ENCODE measurements at regions not wholly inside any gene's neighbourhood (a gene's known extent, or its start where the extent isn't known, plus 50 kb on each side); places are given as distances from the start of the nearest gene placed in this dataset.

GRCh38 chrX:87374324-87374723 is 143.3 kb upstream of the KLHL4 start:
- Histone ChIP-seq H3K4me3 (no peak overlapping the region), H3K27ac (no peak overlapping the region), H3K4me1 (no peaks in the 10 kb centered on the region), H3K27me3 (no peaks in the 10 kb centered on the region), H3K9me3 (no peaks in the 10 kb centered on the region), H3K36me3 (no peaks in the 10 kb centered on the region)
- DNase-seq, result no peak
- no peak for TF ChIP-seq POLR2AphosphoS5 (IDR thresholded peaks at IDR 0.05)
- no peak for TF ChIP-seq POLR2A (IDR thresholded peaks at IDR 0.05)
- intact Hi-C loops (cut with DNase I), result no loop called here

DNA sequence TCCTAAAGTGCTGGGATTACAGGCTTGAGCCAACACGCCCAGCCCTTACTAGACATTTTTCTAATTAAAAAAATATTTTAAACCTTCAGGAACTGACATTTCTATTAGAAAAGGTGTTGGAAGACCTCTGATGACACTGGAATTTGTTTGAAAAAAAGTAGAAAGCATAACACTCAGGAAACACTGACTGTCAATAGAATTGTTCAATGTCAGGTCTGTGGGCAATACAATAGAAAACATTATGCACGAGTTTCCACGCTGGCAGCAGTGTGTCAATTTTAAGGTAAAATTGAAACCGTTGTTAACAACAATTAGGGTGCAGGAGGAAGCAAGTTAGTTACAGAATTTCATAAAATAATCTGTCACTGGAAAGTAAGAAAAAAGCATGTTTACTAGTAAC is 140.7 kb upstream of the KLHL4 start:
- no peaks in the 10 kb centered on the region for H3K4me1 ChIP-seq
- intact Hi-C loops (cut with DNase I), result no loop called here
- H3K27me3 ChIP-seq, result no peaks in the 10 kb centered on the region
- no peak overlapping the region for H3K27ac ChIP-seq
- no peak for DNase-seq
- no peaks in the 10 kb centered on the region for H3K9me3 ChIP-seq
- H3K36me3 ChIP-seq, result no peaks in the 10 kb centered on the region
- WGBS, 2 donors, result 85 to 88% methylated on average over 4 of the region's 4 CpGs
- H3K4me3 ChIP-seq, result no peak overlapping the region
- TF ChIP-seq EP300 (IDR thresholded peaks at IDR 0.05) (no peak), POLR2AphosphoS5 (IDR thresholded peaks at IDR 0.05) (no peak), POLR2A (IDR thresholded peaks at IDR 0.05) (no peak)
- TF ChIP-seq, protein P1, sequence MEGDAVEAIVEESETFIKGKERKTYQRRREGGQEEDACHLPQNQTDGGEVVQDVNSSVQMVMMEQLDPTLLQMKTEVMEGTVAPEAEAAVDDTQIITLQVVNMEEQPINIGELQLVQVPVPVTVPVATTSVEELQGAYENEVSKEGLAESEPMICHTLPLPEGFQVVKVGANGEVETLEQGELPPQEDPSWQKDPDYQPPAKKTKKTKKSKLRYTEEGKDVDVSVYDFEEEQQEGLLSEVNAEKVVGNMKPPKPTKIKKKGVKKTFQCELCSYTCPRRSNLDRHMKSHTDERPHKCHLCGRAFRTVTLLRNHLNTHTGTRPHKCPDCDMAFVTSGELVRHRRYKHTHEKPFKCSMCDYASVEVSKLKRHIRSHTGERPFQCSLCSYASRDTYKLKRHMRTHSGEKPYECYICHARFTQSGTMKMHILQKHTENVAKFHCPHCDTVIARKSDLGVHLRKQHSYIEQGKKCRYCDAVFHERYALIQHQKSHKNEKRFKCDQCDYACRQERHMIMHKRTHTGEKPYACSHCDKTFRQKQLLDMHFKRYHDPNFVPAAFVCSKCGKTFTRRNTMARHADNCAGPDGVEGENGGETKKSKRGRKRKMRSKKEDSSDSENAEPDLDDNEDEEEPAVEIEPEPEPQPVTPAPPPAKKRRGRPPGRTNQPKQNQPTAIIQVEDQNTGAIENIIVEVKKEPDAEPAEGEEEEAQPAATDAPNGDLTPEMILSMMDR (IDR thresholded peaks at IDR 0.05), result no peak

- no peaks in the 10 kb centered on the region for H3K27me3 ChIP-seq
- TF ChIP-seq POLR2A (IDR thresholded peaks at IDR 0.05) (no peak), EP300 (IDR thresholded peaks at IDR 0.05) (no peak), POLR2AphosphoS5 (IDR thresholded peaks at IDR 0.05) (no peak)
- TF ChIP-seq, protein P1 (IDR thresholded peaks at IDR 0.05), result no peak
- no peak for DNase-seq
- WGBS, 2 donors, result 84 to 87% methylated on average over 1 of the region's 1 CpG
- H3K36me3 ChIP-seq, result no peaks in the 10 kb centered on the region
- H3K9me3 ChIP-seq, result no peaks in the 10 kb centered on the region
- no peaks in the 10 kb centered on the region for H3K4me1 ChIP-seq
- intact Hi-C loops (cut with DNase I), result no loop called here
- H3K27ac ChIP-seq, result no peak overlapping the region
- no peak overlapping the region for H3K4me3 ChIP-seq
Observed at GRCh38 chrX:87388381-87388780, 129.2 kb upstream of the KLHL4 start.

GRCh38 chrX:87391742-87392141 is 125.9 kb upstream of the KLHL4 start:
- H3K9me3 ChIP-seq, result no peaks in the 10 kb centered on the region
- no peaks in the 10 kb centered on the region for H3K4me1 ChIP-seq
- H3K27ac ChIP-seq, result no peak overlapping the region
- H3K4me3 ChIP-seq, result no peak overlapping the region
- H3K27me3 ChIP-seq, result no peaks in the 10 kb centered on the region
- WGBS, 2 donors, result 34 to 47% methylated on average over 1 of the region's 1 CpG
- TF ChIP-seq POLR2A (IDR thresholded peaks at IDR 0.05) (no peak), EP300 (IDR thresholded peaks at IDR 0.05) (no peak), POLR2AphosphoS5 (IDR thresholded peaks at IDR 0.05) (no peak)
- TF ChIP-seq, protein P1 (IDR thresholded peaks at IDR 0.05), result no peak
- no peaks in the 10 kb centered on the region for H3K36me3 ChIP-seq
- intact Hi-C loops (cut with DNase I), result no loop called here
- no peak for DNase-seq

DNA sequence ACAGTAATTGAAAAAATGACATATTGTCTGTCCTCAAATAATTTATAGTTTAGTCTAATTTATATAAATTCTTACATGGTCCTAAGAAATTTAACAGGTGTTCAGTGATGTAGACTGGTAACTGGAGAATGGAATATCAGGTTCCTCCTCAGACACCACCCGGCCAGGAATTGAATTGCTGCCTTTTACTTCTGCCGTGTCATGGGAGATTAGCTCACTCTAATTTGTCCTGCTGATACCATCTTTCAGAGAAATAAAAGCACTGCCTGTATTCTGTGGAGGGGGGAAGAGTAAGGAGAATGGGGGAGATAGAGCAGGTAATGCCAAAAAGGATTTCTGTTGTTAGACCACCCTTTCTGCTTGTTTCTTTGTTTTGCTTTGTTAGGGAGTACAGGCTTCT is 125.2 kb upstream of the KLHL4 start:
- no peaks in the 10 kb centered on the region for H3K9me3 ChIP-seq
- intact Hi-C loops (cut with DNase I), result no loop called here
- WGBS, 2 donors, result 42 to 55% methylated on average over 2 of the region's 2 CpGs
- TF ChIP-seq EP300 (IDR thresholded peaks at IDR 0.05) (no peak), POLR2A (IDR thresholded peaks at IDR 0.05) (no peak), POLR2AphosphoS5 (IDR thresholded peaks at IDR 0.05) (no peak)
- TF ChIP-seq, protein P1 (IDR thresholded peaks at IDR 0.05), result no peak
- no peak overlapping the region for H3K27ac ChIP-seq
- no peaks in the 10 kb centered on the region for H3K4me1 ChIP-seq
- H3K27me3 ChIP-seq, result no peaks in the 10 kb centered on the region
- no peak for DNase-seq
- H3K4me3 ChIP-seq, result no peak overlapping the region
- H3K36me3 ChIP-seq, result no peaks in the 10 kb centered on the region
